ENCODE measurements at regions not wholly inside any gene's neighbourhood (a gene's known extent, or its start where the extent isn't known, plus 50 kb on each side); places are given as distances from the start of the nearest gene placed in this dataset.

DNA sequence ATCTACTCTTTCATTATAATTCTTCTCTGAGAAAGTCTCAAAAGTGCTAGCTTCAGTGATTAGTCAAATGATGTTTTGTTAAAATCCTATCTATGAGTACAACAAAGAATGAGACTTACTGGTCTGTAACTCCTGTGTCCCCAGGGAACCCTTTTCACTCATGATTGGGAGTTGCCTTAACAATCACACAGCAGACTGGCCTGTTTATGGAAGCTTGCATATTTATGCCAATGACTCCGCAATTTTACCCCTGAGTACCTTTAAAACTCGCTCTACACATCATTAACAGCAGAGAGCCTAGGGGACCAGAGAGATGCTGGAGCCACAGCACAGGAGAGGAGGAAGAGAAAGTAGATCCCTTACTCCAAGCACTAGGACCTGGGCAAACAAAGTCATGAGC, 628.1 kb downstream of the IGSF11 start:
- no peak for DNase-seq (ENCODE audit: low read depth in 3 of 3, low spot score in 2 of 3)

GRCh38 chr3:118408431-118408830, 626.2 kb downstream of the IGSF11 start:
- DNase-seq (ENCODE audit: low read depth in 3 of 3, low spot score in 2 of 3) = no peak

GRCh38 chr3:118412503-118412902, 622.1 kb downstream of the IGSF11 start:
- no peak for DNase-seq (ENCODE audit: low read depth in 3 of 3, low spot score in 2 of 3)

DNA sequence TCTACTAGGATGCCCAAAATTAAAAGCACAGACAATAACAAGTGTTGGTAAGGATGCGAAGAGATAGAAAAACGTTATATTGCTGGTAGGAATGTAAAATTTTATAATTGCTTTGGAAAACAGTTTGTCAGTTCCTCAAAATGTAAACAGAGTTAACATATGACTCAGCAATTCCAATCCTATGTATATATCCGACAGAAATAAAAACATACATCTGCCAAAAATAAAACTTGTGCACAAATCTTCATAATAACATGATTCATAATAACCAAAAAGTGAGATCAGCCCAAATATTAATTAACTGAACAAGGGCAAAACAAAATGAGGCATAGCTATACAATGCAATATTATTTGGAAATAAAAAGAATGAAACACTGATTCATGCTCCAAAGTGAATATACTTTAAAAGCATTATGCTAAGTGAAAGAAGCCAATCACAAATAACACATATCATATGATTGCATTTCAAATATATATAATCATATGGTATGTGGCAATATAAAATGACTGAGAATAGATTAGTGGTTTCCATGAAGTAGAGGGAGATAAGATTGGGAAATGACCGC, 609.3 kb downstream of the IGSF11 start:
- no peak for DNase-seq (ENCODE audit: low read depth in 3 of 3, low spot score in 2 of 3)

DNA sequence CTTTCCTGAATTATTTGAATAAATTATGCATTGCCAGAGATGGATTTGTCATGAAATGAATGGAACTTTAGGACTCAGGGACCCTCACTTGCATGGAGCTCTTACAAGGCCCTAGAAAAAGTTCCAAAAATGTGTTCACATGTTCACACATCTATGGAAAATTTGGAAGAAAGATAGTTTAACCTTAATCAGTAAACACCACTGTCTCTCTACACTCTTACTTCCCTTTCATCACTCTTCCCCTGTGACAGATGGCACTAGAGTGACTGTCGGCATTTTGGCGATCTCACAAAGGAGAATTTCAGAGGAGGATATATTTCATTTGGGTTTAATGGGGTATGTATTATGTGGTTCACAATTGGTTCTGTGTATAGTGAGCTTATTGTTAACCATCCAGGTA, 600.8 kb downstream of the IGSF11 start:
- DNase-seq (ENCODE audit: low read depth in 3 of 3, low spot score in 2 of 3) = no peak

DNA sequence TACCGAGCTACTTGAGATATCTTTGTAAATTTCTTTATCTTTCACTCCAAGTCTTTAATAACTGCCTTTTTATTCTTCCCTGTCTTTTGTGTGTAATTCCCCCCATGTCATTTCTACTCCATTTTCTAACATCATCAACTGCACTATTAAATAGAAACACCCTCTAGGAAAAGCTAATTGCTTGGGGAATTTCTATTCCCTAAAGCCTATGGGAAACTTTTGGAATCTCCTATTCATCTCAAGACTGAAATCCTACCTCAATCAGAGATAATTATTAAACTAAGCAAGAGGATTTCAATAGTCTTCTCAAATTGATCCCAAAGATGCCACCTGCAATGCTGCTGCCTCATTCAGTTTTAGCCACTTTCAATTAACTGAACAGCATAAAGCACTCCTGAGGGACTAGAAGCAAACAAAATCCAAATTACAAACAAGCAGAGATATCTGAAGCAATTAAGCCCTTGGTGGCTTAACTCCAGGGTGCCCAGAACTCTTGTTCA, 598.7 kb downstream of the IGSF11 start:
- DNase-seq (ENCODE audit: low read depth in 3 of 3, low spot score in 2 of 3) = no peak

DNA sequence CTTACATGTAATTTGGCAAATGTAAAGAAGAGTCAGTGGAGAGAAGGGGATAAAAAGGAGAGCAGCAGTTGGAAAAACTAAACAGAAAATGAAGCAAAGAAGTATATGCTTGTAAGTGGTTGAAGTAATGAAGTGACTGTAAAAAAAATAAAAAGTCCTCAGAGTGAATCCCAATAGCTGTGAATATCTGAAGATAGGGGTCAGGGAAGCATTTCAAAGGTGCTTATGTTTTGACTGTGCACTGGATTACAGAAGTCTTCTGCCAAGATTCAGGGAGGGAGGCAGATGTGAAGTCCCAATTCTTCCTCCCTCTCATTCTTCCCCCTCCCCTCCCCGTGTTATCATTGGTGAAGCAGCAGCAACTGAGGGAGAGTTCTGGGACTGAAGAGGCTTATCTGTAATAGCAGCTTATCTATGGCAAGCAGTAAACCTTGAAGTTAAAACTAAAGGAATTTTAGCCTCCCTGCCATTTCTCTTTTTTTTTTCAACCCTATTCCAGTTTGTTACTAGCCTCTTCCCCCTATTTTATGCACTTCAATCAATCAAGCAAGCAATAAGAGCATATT, 597.9 kb downstream of the IGSF11 start:
- DNase-seq (ENCODE audit: low read depth in 3 of 3, low spot score in 2 of 3) = no peak

- DNase-seq (ENCODE audit: low read depth in 3 of 3, low spot score in 2 of 3) = no peak
Measured at GRCh38 chr3:118445036-118445435, 589.6 kb downstream of the IGSF11 start.

DNA sequence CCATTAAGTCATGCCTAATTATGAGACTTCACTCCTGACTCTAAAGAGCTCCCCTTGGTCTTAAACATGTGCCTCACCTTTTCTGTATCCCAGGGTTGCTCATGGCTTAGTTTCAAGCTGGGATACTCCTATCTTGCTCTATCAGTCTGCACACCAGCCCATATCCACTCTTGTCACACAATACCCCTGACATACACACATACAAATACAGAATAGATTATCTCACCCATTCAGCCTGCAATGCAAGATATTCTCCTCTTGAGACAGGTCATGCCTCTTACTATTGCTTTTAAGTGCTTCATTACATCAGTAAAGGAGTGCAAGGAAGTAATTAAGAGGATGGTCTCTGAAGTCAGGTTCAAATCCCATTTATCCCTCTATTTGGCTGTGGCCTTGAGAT, 587.3 kb downstream of the IGSF11 start:
- DNase-seq (ENCODE audit: low read depth in 3 of 3, low spot score in 2 of 3) = no peak

- DNase-seq (ENCODE audit: low read depth in 3 of 3, low spot score in 2 of 3) = no peak
Measured at GRCh38 chr3:118466795-118467330, 567.8 kb downstream of the IGSF11 start.

DNA sequence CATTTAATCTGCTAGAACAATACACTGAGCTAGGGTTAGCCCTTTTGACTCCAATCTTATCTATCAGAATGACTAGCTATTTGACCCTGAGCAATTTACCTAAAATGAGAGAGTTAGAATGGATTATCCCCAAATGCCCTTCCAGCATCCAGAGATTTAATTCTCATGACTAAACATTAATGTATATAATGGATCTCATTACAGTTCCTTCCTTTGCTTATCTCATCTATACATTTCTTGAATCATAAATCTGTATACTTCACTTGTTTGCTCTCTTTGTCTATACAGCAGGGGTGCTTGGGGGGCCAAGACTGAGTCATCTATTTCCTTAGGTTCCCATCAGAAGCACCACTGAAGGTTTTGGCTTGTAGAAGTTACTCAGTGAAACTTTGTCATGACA, 565.8 kb downstream of the IGSF11 start:
- no peak for DNase-seq (ENCODE audit: low read depth in 3 of 3, low spot score in 2 of 3)

DNA sequence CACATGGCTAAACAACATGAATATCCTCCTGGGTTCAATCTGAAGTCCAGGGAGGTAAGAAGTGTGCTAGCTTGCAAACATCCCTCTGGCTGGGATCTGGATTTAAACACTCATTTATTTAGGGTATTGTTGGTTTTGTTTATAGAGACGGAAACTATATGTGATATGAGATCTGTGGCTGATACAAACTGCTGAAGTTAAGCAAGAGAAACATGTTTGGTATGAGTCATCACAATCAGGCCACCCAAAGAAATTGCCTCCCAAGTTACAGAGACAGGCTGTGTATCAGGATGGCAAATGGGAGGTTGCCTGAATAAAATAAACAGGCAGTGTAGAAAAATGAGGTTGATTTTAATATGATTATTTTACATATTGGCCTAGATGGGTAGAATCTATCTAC, 562.1 kb downstream of the IGSF11 start:
- DNase-seq (ENCODE audit: low read depth in 3 of 3, low spot score in 2 of 3) = no peak

DNA sequence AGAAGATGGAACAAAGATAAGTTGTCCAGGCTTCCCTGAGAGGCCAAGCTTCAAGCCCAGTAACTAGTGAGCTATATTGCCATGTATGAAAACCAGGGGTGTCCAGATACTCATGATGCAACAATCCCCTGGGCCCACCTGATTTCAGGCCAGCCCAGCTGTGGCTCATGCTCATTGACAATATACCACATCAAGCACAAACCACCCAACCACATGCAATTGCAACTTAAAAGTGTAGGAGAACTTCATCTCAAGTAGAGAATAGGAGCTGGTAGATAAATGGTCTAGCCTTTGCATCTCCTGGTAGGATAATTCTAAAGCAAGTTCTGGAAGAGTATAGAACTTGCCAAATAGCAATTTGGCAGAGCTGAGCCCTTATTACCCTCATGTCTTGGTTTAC, 561.3 kb downstream of the IGSF11 start:
- DNase-seq (ENCODE audit: low read depth in 3 of 3, low spot score in 2 of 3) = no peak

DNA sequence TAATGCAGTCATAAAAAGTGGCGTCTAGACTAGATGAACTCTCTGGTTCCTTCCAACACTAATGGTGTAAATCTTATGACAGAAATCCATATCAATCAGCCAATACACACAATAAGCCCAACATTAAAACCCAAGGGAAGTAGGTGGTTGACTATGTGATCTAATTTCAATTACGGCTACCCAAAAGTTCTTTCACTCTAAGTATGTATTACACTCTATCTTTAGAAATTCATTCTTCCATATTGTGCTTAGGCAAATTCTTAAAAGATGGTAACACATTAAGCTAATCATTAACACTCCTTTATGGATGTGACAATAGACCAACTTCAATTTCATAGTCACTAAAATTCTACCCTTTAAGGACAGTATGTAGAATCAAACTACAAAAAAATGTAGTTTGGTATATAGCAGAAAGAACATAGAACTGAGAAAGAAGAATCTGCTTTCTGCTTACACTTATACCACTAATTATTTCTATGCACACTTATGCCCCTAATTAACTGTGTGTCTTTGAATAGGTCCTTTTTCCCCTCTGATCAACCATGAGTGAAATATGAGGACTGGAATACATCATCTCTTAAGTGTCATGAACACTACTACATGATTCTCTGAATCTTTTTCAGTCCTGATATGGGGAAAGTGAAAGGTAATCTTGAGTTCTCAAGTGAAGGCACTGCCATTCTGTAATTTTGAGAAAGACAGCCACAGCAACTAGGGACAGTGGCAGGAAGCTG, 557.6 kb downstream of the IGSF11 start:
- no peak for DNase-seq (ENCODE audit: low read depth in 3 of 3, low spot score in 2 of 3)

DNA sequence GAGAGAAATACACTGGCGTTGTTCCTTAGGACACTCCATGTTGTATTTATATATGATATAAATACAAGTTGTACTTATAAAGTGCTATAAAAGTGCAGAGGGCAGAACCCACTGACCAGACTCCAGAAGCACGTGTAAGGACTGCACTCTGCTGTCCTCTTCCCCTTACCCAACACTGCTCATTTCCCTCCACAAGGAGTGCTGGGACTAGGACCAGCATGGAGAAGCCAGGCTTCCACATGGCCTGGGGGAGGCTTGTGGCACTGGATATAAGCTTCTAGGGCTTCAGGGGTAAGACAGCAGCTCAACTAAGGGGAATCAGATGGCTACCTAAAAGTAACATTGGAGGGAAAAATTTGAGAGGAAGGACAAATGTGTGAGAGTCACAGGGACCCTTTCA, 556.9 kb downstream of the IGSF11 start:
- no peak for DNase-seq (ENCODE audit: low read depth in 3 of 3, low spot score in 2 of 3)

DNA sequence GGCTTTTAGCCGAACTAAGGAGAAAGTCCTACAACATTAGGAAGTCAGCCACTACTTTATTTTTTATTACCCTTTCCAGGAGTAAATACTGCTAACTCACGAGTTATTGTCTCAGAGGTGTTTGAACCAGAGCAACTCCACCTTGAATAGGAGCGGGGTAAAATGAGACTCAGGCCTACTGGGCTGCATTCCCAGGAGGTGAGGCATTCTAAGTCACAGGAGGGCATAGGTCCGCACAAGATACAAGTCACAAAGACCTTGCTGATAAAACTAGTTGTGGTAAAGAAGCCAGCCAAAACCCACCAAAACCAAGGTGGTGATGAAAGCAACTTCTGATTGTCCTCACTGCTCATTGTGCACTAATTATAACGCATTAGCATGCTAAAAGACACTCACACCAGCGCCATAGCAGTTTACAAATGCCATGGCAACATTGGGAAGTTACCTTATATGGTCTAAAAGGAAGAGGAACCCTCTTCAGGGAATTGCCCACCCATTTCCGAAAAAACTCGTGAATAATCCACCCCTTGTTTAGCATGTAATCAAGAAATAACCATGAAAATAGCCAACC, 555.9 kb downstream of the IGSF11 start:
- no peak for DNase-seq (ENCODE audit: low read depth in 3 of 3, low spot score in 2 of 3)

DNA sequence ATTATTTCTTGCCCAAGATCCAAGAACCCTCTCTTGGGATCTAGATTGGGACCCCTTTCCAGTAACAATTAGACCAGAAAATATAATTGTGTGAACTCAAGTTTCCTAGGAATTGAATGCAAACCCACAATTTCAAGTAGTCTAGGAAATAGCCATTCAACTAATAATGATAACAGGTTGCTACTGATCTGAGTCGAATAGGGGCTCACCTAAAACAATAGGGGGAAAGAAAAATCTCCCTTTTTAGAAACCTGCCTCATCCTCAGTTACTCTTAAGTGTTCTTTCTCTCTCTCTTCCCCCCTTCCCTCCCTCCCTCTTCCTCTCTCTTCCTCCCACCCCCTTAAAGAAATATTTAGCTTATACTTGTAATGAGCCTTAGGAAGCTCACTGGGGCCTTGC, 555.3 kb downstream of the IGSF11 start:
- DNase-seq (ENCODE audit: low read depth in 3 of 3, low spot score in 2 of 3) = no peak

DNA sequence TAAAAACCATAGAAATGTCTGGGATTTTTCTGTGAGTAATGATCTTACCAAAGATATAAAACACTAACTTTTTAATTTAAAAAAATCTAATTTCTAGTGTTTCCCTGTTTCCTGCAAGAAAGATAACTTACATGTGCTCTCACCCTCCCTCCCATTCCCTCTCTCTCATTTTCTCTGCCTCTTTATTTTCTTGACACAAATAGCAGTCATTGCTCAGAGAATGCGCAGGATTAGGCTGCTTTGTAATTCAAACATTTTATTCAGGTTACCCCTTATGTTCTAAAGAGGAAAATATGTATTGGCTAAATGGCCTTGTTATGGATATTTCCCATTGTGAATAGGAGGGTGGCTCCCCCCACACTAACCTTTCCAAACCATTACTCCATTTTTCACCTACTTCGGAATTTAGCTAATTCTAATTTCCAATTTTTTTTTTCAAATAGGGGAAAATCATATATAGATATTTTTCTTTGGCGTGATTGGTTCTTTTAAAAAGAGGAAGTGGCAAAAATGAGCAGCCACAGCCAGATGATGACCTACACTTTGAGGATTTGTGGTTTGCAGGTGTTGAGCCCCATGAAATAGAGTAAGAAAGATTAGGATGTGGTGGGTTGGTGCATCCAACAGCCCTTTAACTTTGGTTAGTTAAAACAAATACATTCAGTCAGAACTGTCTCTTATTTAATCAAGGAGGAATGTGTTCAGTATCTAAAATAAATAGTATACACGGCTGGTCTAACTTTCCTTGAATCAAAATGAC, 554.4 kb downstream of the IGSF11 start:
- no peak for DNase-seq (ENCODE audit: low read depth in 3 of 3, low spot score in 2 of 3)

GRCh38 chr3:118485693-118486092, 549.0 kb downstream of the IGSF11 start:
- no peak for DNase-seq (ENCODE audit: low read depth in 3 of 3, low spot score in 2 of 3)

GRCh38 chr3:118487734-118488133, 546.9 kb downstream of the IGSF11 start:
- no peak for DNase-seq (ENCODE audit: low read depth in 3 of 3, low spot score in 2 of 3)

GRCh38 chr3:118488732-118489131, 545.9 kb downstream of the IGSF11 start:
- DNase-seq (ENCODE audit: low read depth in 3 of 3, low spot score in 2 of 3) = no peak

Measured in right renal cortex interstitium (tissue), 3 donors.